ENCODE measurements at regions not wholly inside any gene's neighbourhood (a gene's known extent, or its start where the extent isn't known, plus 50 kb on each side); places are given as distances from the start of the nearest gene placed in this dataset.

GRCh38 chr12:71009430-71010142, 89.0 kb upstream of the PTPRR start:
- Histone ChIP-seq H3K9me3 (no peaks in the 10 kb centered on the region), H3K36me3 (no peaks in the 10 kb centered on the region), H3K4me3 (no peak overlapping the region), H3K4me1 (no peaks in the 10 kb centered on the region), H3K27ac (replicated peaks in 1 of 4) (no peak overlapping the region), H3K27me3 (no peaks in the 10 kb centered on the region)
- TF ChIP-seq POLR2AphosphoS5 (IDR thresholded peaks at IDR 0.05): no peak
- TF ChIP-seq EP300 (IDR thresholded peaks at IDR 0.05): no peak
- TF ChIP-seq POLR2A (IDR thresholded peaks at IDR 0.05; ENCODE audit: low read depth): no peak
- TF ChIP-seq CTCF (IDR thresholded peaks at IDR 0.05): no peak
- 46% methylated on average over 6 of the region's 6 CpGs for WGBS
- intact Hi-C loops (cut with DNase I): no loop called here
- DNase-seq (ENCODE audit: extremely low spot score): no peak

- no peak overlapping the region for H3K27ac ChIP-seq (replicated peaks in 1 of 4)
- no peaks in the 10 kb centered on the region for H3K9me3 ChIP-seq
- no peaks in the 10 kb centered on the region for H3K36me3 ChIP-seq
- 78% methylated on average over 2 of the region's 2 CpGs for WGBS
- intact Hi-C loops (cut with DNase I): no loop called here
- no peaks in the 10 kb centered on the region for H3K4me1 ChIP-seq
- no peaks in the 10 kb centered on the region for H3K27me3 ChIP-seq
- no peak for DNase-seq (ENCODE audit: extremely low spot score)
- no peak overlapping the region for H3K4me3 ChIP-seq
- TF ChIP-seq POLR2AphosphoS5 (IDR thresholded peaks at IDR 0.05) (no peak), POLR2A (IDR thresholded peaks at IDR 0.05; ENCODE audit: low read depth) (no peak), CTCF (IDR thresholded peaks at IDR 0.05) (no peak), EP300 (IDR thresholded peaks at IDR 0.05) (no peak)
These were observed 88.1 kb upstream of the PTPRR start for GRCh38 chr12:71008616-71009015.

GRCh38 chr12:71007781-71008404, 87.4 kb upstream of the PTPRR start:
- H3K27me3 ChIP-seq: no peaks in the 10 kb centered on the region
- intact Hi-C loops (cut with DNase I): no loop called here
- WGBS: 57% methylated on average over 2 of the region's 2 CpGs
- no peaks in the 10 kb centered on the region for H3K36me3 ChIP-seq
- H3K9me3 ChIP-seq: no peaks in the 10 kb centered on the region
- TF ChIP-seq POLR2A (IDR thresholded peaks at IDR 0.05; ENCODE audit: low read depth) (no peak), POLR2AphosphoS5 (IDR thresholded peaks at IDR 0.05) (no peak)
- H3K27ac ChIP-seq (replicated peaks in 1 of 4): no peak overlapping the region
- H3K4me1 ChIP-seq: no peaks in the 10 kb centered on the region
- no peak overlapping the region for H3K4me3 ChIP-seq
- no peak for DNase-seq (ENCODE audit: extremely low spot score)

- 79% methylated on average over 3 of the region's 3 CpGs for WGBS
- no peaks in the 10 kb centered on the region for H3K4me1 ChIP-seq
- no peak for DNase-seq (ENCODE audit: extremely low spot score)
- no peak overlapping the region for H3K27ac ChIP-seq (replicated peaks in 1 of 4)
- intact Hi-C loops (cut with DNase I): no loop called here
- no peaks in the 10 kb centered on the region for H3K9me3 ChIP-seq
- H3K36me3 ChIP-seq: no peaks in the 10 kb centered on the region
- no peak for TF ChIP-seq POLR2AphosphoS5 (IDR thresholded peaks at IDR 0.05)
- TF ChIP-seq POLR2A (IDR thresholded peaks at IDR 0.05; ENCODE audit: low read depth): no peak
- TF ChIP-seq EP300 (IDR thresholded peaks at IDR 0.05): no peak
- TF ChIP-seq CTCF (IDR thresholded peaks at IDR 0.05): no peak
- H3K4me3 ChIP-seq: no peak overlapping the region
- no peaks in the 10 kb centered on the region for H3K27me3 ChIP-seq
These were observed 86.5 kb upstream of the PTPRR start for GRCh38 chr12:71007020-71007419.

- H3K27me3 ChIP-seq: no peaks in the 10 kb centered on the region
- no peaks in the 10 kb centered on the region for H3K36me3 ChIP-seq
- intact Hi-C loops (cut with DNase I): no loop called here
- no peak overlapping the region for H3K4me3 ChIP-seq
- 80% methylated on average over 3 of the region's 3 CpGs for WGBS
- no peak overlapping the region for H3K27ac ChIP-seq (replicated peaks in 1 of 4)
- no peak for DNase-seq (ENCODE audit: extremely low spot score)
- TF ChIP-seq POLR2AphosphoS5 (IDR thresholded peaks at IDR 0.05): no peak
- no peak for TF ChIP-seq POLR2A (IDR thresholded peaks at IDR 0.05; ENCODE audit: low read depth)
- TF ChIP-seq CTCF (IDR thresholded peaks at IDR 0.05): no peak
- TF ChIP-seq EP300 (IDR thresholded peaks at IDR 0.05): no peak
- H3K4me1 ChIP-seq: no peaks in the 10 kb centered on the region
- no peaks in the 10 kb centered on the region for H3K9me3 ChIP-seq
These were observed 84.6 kb upstream of the PTPRR start for GRCh38 chr12:71005166-71005565.

All from esophagus muscularis mucosa (tissue), 4 donors.